OCI-LY3 (cell line): ENCODE measurements at regions not wholly inside any gene's neighbourhood (a gene's known extent, or its start where the extent isn't known, plus 50 kb on each side); places are given as distances from the start of the nearest gene placed in this dataset.

Source experiments
- EZH2phosphoT487 ChIP-seq: fragments of 200-600 bp; shearing (Covaris generic); IDR thresholded peaks from 2 replicates; pipeline ENCODE4 v1.6.1; 2018; ENCODE audit warnings: antibody characterized with exemption, mixed run types, low read depth
- TF ChIP-seq, protein P1 (sequence below): fragments of 200-600, 300-600 bp; sonication (generic); IDR thresholded peaks from 2 replicates; pipeline ENCODE4 v1.5.1; 2014; ENCODE audit warnings: antibody characterized with exemption, low read length, low read depth

DNA sequence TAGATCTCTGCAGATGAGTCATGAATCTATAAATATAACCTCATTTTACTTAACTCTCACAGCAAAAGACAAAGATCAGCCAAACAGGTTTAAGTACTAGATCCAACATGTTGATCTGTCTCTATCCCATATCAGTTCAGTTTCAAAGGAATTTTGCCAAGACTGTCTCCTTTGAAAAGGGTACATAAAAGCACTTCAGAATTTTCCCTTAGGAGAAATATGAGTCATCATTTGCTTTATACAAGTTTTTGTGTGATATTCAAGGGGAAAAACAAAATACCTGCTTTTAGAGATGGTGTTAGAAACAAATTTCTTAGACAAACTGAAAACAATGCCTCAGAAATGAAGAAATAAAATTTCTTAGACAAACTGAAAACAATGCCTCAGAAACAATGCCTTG is 73.5 kb upstream of the LRRC7 start:
- TF ChIP-seq, protein P1, sequence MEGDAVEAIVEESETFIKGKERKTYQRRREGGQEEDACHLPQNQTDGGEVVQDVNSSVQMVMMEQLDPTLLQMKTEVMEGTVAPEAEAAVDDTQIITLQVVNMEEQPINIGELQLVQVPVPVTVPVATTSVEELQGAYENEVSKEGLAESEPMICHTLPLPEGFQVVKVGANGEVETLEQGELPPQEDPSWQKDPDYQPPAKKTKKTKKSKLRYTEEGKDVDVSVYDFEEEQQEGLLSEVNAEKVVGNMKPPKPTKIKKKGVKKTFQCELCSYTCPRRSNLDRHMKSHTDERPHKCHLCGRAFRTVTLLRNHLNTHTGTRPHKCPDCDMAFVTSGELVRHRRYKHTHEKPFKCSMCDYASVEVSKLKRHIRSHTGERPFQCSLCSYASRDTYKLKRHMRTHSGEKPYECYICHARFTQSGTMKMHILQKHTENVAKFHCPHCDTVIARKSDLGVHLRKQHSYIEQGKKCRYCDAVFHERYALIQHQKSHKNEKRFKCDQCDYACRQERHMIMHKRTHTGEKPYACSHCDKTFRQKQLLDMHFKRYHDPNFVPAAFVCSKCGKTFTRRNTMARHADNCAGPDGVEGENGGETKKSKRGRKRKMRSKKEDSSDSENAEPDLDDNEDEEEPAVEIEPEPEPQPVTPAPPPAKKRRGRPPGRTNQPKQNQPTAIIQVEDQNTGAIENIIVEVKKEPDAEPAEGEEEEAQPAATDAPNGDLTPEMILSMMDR = no peak
- no peak for TF ChIP-seq EZH2phosphoT487
